ENCODE measurements at regions not wholly inside any gene's neighbourhood (a gene's known extent, or its start where the extent isn't known, plus 50 kb on each side); places are given as distances from the start of the nearest gene placed in this dataset.

GRCh38 chr15:47356297-47356696 is 361.0 kb upstream of the SEMA6D start:
- TF ChIP-seq CTCF (IDR thresholded peaks at IDR 0.05) (no peak), POLR2A (IDR thresholded peaks at IDR 0.05) (no peak)

Data from body of pancreas (tissue), 4 donors.